Myocyte (in vitro differentiated cells): ENCODE measurements at regions not wholly inside any gene's neighbourhood (a gene's known extent, or its start where the extent isn't known, plus 50 kb on each side); places are given as distances from the start of the nearest gene placed in this dataset.
"Not testable (repeated sequence)": the region's sequence is repeated elsewhere in the genome, so short reads cannot be mapped to it uniquely, and the experiment has no call there.

Experiments
- DNase-seq: peaks from one replicate; pipeline ENCODE4 v3.0.0-alpha.2; 2012; ENCODE audit warnings: low read depth

DNA sequence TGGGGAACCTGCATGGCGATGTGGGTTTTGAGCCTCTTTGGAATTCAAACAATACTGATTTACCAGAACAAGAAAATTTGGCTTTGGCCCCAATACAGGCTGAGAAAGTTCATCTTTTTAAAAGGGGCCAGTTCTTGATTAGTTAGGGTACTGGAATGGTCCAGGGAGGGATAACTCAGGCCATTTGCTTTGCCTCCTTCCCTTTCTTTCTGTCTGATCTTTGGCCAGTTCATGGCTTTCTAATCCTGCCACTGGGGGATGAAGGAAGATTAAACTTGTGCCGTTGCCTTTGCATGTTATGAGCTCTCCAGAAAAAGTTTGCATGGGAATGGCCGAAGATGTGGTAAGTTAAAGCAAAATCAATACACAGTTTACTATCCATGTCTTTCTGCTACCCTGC is 78.4 kb downstream of the ADAMTS15 start:
- DNase-seq, result no peak

DNA sequence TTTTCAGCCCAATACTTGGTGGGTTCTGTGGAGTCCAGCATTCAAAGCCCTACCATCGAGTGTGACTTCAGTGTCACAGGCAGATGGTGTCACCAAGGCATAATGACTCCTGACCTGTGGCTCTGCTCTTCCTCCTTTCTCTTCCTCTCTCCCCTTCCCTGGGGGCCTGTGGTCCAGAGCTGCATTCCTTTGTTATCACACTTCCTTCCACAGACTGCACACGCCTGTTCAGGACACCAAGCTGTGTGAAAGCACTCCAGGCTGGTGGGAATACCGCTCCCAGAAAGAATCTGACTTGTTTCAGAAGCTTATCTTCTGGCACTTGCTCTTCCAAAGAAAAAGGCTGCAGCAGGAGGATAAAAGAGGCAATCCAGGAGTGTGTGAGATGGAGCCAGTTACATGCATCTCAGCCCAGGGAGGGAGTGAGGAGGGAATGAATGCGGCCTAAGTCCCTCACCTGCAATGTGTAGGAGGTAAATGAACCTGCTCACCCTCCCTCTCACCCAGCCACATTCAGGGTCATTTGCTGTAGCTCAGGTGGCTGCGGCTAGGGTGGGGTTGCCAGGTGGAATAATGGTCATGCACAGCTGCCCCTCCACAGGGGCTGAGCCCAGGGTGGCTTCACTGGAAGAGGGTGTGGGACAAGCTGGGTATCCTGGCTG is 79.3 kb downstream of the ADAMTS15 start:
- peak; percentile 47 for DNase-seq

DNA sequence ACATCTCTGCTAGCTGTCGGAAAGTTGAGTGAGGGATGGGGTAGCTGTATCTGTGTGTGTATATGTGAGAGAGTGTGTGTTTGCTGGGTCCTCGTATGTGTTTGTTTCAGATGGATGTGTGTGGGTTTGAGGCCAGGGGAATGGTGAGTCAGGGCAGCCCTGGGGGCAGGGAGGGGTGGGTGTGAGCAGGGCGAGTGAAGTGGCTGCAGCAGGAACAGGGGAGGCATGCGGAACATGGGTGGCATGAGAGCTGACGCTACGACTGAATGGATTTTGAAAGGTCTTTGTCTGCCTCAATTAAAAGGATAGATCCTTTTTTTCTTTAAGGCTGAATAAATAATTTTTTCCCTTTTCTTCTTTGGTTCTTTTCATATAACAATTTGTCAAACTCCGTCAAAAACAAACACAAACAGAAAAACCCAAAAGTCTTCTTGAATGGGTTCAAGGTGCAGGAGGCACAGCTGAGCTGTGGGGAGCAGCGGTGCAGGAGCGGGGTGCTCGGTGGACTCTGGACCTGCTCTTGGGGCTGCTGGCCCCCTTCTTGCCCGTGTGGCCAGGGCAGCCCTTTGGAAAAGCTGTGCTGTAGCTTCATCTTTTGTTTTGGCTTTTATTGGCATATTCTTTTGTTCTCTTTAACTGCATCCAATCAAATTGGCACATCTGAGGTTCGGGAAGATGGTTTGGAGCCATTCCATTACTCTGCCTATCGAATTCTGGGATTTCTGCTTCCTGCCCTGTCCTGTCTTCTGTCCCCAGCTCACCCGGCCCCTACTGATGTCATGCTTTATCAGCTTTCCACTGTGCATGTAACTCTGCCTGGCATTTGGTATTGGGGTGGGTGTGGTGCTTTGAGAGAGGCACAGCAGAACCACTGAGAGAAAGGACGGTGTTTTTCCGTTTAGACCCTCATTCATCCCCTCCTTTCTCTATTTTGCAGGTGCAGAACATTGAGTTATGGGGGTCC is 80.1 kb downstream of the ADAMTS15 start:
- DNase-seq, result no peak

DNA sequence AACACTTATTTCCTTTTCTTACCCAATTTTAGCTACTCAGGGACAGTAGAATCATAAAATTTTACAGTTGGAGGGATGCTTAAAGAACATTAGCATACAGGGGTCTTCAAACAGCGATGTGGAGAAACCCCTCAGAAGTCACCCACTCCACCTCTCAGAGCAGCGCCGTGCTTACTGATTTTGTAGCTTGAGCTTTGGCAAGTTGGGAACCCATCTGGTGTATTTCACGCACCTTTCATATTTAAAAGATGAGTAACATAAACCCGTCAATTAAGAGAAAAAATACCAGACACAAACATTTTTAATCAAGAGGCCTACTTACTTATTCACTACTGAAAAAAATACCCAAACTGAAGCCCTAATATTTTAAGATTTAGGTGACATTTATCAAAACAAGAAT is 80.9 kb downstream of the ADAMTS15 start:
- no peak for DNase-seq

DNA sequence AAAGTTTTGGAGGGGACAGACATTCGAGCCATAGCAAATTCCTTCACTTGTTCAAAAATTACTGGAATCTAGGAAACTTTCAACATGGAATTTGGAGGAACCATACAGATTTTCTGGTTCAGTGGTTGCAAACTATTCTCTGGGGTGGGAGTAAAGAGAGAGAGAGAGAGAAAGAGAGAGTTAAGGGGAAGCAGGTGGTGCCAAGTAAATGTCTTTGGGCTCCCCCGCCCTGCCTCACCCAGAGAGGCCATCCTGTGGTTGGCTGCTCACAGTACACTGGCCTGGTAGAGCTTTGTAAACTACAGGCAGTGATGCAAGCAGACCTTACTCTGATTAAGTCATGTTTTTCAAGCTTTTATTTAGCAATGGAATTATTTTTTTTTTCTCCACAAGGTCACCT is 82.6 kb downstream of the ADAMTS15 start:
- no peak for DNase-seq

DNA sequence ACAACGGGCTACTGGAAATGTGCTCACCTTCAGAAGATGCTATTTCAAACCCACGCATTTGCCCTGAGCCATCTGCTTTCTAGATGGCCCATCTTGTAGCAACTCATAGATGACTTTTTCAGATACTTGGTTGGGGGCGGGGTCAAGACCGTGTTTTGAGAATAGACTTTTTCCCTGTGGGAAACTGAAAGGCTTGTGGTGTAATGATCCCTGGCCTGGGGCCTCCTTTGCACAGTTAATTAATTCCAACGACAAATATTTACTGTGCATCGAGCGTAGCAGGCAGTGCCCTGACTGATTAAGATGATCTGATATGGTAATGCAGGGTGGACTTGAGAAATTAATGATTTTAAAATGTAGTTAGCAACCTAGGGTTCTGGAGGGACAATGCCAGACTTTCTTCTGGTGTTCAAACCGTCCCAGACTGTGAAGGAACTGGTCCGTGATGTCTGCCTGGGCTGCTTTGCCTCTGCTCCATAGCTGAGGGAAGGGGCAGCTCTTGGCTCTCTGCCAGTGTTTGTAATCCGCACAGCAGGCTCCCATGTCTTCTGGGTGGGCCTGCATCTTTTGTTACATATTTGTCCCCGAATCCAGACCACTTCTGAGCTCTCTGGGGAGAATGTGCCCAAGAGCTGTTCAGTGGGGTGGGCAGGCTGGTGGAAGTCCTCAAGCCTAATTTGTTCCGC is 84.8 kb downstream of the ADAMTS15 start:
- no peak for DNase-seq

DNA sequence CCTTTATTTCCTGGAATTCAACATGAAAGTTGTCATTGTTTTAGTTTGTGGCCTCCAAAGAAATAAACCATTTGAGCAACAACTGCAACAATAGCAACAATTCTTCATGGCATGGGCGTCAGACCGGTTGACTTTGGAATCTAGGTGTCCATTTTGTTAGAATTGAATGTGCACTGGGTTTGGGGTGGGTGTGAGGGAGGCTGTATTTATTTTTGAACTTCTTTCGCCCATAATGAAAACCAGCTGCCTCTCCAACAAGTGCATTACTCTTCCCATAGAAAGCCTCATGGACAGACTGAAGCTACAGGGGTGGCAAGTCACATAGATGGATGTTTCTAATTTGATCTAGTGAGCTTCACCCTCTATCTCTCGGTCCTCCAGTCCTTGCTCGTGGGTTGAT is 85.4 kb downstream of the ADAMTS15 start:
- no peak for DNase-seq

DNA sequence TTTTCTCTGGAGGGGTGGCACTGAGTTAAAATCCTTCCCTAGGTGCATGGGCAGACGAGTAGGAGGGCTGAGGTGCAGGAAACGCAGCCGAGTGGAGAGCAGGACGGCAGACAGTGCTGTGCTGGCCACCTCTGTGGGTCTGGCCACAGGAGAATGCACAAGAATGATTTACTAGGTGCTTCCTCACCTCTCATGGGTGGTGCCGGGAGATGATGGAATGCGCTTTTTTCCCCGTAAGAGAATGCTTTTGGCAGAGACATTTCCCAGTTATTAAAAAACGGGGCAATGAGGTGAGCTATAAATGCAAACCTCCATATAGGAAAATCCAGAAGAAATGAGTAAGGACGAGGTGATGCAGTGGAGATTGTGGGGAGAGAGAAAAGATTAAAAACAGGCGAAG is 86.1 kb downstream of the ADAMTS15 start:
- DNase-seq, result no peak

DNA sequence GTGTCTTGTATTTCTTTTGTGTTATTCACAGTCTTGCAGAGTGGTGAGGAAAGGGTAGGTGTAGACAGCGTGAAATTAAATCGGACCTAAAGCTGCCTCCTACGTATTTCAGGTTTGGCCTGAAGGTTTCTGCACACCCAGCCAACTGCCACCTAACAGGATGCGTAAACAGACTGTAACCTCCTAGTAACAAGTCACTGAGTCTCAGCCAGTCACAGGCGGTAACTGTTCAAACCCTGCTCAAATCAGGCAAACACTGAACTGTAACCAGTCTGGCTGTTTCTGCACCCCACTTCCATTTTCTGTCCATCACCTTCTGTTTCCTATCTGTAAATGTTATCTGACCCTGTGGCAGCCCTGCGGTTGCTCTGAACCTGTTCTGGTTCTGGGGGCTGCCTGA is 87.1 kb downstream of the ADAMTS15 start:
- DNase-seq, result no peak

DNA sequence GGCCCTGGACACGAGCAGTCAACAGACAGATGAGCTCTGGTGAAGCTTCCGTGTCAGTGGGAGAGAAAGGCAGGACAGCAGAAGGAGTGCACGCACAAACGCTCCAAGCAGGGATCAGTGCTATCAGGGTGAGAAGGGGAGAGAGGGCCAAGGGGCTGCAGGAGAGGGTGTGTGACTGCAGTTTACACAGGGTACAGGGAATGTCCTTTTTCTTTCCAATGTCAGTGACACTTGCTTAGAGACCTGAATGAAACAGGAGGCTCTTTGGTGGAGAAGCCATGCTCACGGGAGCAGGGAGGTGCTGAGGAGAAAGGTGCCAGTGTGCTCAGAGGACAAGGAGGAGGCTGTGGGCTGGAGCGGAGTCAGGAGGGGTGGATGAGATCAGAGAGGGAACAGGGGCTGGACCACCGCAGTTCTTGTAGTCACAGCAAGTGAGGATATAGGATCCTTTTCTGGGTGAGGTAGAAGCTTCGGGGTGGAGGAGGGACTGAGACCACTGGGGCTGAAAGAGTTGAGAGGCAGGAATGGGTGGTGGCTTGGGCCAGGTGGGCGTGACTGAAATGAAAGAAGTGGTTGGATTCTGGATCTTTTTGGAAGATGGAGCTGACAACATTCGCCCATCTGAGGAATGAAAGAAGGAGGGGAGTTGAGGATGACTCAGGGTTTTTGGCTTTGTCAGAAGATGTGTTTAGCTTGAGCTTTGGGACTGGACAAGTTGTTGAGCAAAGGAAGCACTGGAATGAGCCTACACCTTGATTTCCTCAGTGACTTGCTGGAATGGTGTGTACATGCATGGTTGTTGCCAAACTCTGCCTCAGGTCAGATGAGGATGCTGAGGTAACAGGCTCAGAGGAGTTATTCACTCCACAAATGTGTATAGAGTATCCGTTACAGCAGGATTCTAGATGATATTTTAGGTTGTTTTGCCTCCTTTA is 87.9 kb downstream of the ADAMTS15 start:
- no peak for DNase-seq

DNA sequence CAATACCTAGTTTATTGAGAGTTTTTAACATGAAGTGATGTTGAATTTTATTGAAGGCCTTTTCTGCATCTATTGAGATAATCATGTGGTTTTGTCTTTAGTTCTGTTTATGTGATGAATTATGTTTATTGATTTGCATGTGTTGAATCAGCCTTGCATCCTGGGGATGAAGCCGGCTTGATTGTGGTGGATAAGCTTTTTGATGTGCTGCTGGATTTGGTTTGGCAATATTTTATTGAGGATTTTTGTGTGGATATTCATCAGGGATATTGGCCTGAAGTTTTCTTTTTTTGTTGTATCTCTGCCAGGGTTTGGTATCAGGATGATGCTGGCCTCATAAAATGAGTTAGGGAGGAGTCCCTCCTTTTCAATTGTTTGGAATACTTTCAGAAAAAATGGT is 91.2 kb downstream of the ADAMTS15 start:
- DNase-seq, result not testable (repeated sequence)

DNA sequence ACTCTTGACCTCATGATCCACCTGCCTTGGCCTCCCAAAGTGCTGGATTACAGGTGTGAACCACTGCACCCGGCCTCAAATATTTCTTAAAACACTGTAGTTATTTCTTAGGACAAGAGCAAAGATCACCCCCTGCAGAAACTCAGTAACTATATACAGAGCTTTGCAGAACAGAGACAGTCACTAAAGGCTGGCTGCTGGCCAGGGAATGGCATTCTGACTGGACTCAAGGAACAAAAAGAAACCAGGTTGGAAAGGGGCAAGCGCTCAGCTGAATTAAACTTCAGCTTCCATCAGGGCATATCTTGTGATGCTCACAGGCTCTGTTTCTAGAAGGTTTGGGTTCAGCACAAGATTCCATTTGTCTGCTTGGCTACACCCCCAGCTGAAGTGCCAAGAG is 95.8 kb downstream of the ADAMTS15 start:
- DNase-seq, result no peak

DNA sequence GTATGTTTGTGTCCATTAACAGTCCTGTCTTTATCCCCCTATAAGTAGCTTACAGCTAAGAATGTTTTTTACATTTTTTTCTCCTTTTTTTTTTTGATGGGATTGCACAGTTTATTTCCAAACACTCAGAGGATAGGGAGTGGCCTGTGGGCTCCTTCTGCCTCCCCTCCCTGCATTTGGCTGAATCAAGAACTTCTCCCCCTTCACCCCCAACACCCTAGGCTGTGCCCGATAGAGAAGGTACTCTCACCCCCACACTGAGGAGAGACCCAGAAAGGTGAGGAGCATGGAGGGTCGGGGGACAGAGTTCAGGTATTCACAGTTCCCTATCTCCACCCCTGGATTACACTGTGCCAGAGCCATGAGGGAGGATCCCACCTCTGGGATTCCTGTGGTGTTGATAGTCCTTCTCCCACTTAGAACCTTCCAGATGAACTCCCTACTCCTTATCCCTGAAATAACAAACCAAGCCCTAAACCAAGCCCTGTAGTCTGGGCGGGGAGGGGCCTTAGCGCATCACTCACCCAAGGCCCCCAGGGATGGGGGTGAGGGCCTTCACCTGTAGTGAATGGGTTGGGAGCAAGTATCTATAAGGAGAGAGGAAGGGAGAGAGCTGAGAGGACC is 97.1 kb downstream of the ADAMTS15 start:
- no peak for DNase-seq

DNA sequence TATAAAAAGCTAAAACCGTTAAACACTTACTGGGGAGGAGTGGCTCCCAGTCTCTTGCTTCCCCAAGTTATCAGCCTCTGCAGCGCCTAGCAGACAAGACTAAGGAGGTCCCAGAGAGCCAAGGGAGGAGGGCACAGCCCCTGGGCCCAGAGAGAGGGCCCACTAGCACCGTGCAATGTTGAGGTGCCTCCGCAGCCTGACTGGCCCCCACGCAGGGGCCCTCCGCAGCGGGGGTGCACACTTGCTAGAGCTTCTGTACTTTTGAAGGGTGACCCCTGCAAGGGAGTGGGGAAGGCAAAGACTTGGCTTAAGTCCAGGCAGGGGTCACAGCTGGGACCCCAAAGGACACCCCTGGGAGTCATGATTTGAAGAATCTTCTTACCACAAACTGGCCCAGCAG is 98.0 kb downstream of the ADAMTS15 start:
- DNase-seq, result no peak

DNA sequence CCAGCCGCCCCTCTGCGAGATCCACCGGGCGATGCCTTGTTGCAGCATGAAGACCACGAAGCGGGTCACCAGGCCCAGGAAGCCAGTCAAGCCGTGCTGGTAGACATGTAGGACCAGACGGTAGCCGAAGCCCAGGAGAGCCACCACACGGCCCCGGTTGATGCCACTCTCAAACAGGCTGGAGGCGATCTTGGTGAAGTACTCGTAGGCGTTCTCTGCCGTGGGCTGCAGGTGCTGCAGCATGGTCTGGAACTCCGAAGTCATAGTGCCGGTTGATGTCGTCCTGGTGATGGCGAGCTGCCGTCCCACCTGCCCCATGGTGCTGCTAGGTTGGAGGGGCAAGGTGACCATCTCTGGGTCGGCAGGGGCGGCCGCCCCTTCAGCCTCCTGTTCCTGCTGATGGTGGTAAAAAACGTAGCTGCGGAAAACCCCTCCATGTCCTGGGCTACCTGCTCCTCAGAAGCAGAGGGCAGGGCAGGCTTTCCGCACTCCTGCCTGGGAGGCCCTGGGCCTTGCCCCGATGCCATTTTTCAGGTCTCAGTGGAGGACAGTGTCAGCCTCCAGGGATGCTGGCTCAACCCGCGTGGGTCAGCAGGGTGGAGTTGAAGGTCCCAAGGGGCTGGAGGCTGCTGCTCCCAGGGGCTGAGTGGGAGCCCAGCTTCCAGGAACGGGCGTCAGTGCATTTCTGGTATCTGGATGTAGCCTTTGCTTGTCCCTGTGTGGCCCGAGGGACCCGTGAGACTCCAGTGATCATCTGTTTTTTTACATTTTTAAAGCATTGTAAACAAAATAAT is 98.7 kb downstream of the ADAMTS15 start:
- no peak for DNase-seq

DNA sequence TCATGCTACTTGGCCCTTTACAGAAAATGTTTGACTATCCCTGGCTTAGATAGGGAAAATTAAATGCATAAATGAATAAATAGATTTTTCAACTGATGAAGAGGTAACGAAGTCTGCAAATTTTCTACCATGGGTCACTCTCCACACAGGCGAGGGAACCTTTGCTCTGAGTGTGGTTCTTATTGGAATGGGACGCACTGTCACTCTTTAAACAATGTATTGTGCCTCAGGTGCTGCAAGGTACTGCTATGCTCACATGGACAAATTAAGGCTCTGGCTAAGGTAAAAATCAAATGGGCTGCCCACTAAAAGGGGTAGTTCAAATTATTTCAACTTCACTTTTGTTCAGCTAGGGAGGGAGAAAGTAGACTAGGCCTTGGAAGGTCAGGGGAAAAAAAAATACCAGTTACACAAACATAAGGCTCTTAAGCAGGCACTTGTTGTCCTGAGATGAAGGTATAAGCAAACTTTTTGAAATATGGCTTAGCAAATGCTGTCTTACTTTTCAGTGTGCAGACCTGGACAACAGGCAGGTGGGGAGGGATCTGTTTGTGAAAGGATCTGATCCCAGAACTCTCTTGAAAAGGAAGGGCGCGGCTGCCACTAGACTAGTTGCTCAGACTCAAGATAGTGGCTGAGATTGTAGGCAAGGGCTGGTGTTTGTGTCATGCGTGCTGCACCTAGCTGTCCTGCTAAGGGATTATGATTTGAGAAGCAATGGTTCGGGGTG is 99.5 kb downstream of the ADAMTS15 start:
- DNase-seq, result no peak

DNA sequence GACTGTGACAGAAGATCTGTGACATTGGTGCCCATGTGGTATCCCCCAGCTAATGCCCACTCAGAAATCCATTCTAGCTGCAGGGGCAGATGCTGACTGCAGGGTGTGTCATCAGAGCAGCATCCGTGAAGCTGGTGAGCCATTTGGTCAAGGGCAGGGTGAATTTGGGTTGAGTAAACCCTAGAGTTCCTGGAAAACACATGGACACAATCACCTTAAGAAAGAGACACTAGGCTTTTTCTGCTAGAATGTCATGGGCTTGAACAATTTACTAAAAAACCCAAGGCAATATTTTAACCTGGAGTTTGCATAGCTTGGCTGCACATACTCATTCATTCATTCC is 100.0 kb downstream of the ADAMTS15 start:
- DNase-seq, result no peak

DNA sequence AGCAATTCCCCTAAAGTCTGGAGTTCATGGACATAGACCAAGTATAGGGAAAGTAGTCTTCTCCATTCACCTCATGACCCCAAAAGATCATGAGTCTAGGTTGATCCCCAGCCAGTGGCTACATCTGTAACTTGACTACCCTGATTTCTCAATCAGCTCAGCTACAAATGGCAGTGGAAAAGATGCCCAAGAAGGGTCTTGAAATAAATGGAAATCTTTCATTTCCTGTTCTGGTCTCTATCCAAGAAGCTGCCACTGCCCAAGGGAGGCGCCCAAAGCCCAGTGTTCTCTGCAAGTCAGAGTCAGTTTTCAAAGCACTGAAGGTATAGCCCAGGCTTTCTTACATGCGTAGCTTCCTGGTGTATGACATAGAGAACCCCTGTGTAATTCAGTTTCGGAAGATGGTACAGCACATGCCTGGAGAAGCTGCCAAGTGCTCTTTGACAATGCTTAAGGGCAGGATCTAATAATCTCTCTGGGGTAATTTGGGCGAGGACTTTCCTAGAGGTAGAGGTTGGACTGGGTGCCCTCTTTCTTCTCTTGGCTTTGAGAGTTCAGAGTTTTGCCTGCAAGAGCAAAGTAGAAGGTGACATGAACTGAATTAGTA is 101.1 kb downstream of the ADAMTS15 start:
- no peak for DNase-seq

DNA sequence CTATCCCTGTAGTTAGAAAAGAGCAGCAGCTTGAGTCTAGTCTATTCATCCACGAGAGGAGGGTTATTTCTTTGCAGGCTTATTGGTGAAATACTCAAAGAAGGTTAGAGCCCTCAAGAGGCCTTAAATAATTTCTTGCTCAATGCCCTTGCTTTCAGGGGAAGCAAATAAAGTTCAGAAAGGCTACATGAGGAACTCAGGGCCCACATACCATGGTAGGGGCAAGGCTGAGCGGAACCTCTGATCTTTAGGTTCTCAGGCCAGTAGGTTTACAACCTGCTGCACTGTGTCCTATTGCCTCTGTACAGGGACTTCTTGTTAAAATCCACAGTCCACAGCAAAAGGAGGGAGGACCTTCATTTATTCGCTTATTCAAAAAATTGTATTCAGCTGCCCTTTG is 101.7 kb downstream of the ADAMTS15 start:
- no peak for DNase-seq
